NB4 (cell line): ENCODE measurements at regions not wholly inside any gene's neighbourhood (a gene's known extent, or its start where the extent isn't known, plus 50 kb on each side); places are given as distances from the start of the nearest gene placed in this dataset.

ENCODE experiments used
- POLR2A ChIP-seq: IDR thresholded peaks from 2 replicates; pipeline ENCODE4 v1.6.1; 2011; ENCODE audit warnings: mild to moderate bottlenecking; ENCODE audit not compliant: insufficient read length; ENCODE audit errors: extremely low read depth
- TF ChIP-seq, protein P1 (sequence below): IDR thresholded peaks from one replicate; pipeline ENCODE4 v1.5.1; 2012; ENCODE audit warnings: low read depth, low read length

GRCh38 chr10:64113792-64114191 is 592.6 kb downstream of the REEP3 start:
- TF ChIP-seq, protein P1, sequence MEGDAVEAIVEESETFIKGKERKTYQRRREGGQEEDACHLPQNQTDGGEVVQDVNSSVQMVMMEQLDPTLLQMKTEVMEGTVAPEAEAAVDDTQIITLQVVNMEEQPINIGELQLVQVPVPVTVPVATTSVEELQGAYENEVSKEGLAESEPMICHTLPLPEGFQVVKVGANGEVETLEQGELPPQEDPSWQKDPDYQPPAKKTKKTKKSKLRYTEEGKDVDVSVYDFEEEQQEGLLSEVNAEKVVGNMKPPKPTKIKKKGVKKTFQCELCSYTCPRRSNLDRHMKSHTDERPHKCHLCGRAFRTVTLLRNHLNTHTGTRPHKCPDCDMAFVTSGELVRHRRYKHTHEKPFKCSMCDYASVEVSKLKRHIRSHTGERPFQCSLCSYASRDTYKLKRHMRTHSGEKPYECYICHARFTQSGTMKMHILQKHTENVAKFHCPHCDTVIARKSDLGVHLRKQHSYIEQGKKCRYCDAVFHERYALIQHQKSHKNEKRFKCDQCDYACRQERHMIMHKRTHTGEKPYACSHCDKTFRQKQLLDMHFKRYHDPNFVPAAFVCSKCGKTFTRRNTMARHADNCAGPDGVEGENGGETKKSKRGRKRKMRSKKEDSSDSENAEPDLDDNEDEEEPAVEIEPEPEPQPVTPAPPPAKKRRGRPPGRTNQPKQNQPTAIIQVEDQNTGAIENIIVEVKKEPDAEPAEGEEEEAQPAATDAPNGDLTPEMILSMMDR: no peak
- no peak for TF ChIP-seq POLR2A
